NCI-H1048 (cell line): ENCODE measurements at regions not wholly inside any gene's neighbourhood (a gene's known extent, or its start where the extent isn't known, plus 50 kb on each side); places are given as distances from the start of the nearest gene placed in this dataset.
"Not testable (repeated sequence)": the region's sequence is repeated elsewhere in the genome, so short reads cannot be mapped to it uniquely, and the experiment has no call there.

ENCODE experiments used
- DNase-seq: peaks from one replicate; lab custom pipeline; 2025; lab: John Stamatoyannopoulos, UW

DNA sequence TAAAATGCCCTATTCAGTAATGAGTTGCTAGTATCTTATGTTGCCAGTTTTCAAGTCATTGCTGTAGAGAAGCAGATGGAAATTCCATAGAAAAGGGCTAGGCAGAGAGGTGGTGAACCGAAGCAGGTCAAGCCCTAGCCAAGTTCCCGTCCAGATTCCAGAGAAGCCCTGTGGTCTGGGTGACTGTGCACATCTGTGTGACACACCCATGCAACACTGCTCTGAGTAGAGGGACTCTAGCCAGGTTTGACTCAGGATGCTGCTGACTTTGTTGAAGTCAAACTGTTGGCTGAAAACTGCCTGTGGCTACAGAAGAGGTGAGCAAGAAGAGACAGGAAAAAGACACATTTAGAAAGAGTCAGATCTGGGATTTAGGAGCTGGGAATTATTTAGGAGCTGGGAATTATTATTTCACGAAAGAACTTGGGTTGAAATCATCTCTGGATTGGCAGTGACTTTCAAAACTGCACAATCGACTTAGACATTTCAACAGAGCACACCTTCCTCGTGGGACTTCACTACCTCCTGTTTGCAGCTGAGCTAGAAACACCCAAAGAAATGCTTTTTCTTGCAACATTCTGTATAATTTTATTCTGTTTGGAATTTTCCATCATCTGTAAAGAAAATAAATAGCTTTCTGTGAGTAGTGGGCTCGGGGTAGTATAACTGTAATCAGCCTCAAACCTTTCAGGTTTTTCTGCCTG lies 149.1 kb upstream of the PRKCQ start:
- DNase-seq, result no peak

DNA sequence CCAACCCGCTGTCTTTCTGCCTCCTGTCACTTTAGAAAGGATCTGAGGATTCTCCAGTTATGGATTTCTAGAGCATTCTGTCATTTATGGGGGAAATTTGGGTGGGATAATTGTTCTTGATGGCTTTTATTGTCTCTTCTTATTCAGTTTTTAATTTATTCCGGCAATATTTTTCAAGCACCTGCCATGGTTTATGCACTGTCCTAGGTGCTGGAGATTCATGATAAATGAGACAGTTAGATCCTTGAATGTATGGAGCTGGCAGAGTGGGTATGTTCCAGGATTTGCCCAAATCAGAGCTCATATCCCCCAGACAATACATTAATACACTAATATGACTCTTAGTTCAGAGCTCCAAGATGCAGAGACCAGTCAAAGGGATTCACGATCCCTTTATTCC lies 146.8 kb upstream of the PRKCQ start:
- no peak for DNase-seq

GRCh38 chr10:6722616-6723004 lies 142.5 kb upstream of the PRKCQ start:
- DNase-seq, result no peak

- no peak for DNase-seq
These were observed 142.0 kb upstream of the PRKCQ start for GRCh38 chr10:6721964-6722615.

GRCh38 chr10:6721480-6721879 lies 141.4 kb upstream of the PRKCQ start:
- no peak for DNase-seq

DNA sequence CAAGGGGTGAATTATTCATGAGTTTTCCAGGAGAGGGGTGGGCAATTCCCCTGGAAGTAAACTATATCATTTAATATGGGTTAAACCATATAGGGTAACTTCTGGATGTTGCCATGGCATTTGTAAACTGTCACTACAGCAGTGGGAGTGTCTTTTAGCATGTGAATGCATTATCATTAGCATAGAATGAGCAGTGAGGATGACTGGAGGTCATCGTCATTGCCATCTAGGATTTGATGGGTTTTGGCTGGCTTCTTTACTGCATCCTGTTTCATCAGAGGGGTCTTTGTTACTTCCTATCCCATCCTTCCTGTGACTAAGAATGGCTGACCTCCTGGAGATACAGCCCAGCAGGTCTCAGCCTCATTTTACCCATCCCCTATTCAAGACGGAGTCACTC lies 139.5 kb upstream of the PRKCQ start:
- DNase-seq, result no peak

DNA sequence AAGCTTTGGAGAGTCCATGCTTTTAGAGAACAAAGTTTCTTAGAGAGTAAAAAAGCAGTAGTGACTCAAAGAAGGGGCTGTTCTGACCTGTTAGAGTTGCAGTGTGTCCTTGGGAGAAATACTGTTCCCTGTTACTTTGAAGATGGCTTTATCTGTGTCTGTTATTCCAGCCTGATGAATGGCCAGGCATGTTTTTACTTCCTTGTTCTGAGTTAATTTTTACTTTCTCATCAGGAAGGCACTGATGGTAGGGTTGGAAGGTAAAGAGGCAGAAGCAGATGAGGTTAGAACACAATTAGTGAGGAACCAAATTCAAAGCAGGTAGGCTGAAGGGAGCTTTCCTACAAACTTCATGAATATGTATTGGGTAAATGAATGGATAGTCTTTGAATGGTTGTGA lies 138.5 kb upstream of the PRKCQ start:
- DNase-seq, result no peak

DNA sequence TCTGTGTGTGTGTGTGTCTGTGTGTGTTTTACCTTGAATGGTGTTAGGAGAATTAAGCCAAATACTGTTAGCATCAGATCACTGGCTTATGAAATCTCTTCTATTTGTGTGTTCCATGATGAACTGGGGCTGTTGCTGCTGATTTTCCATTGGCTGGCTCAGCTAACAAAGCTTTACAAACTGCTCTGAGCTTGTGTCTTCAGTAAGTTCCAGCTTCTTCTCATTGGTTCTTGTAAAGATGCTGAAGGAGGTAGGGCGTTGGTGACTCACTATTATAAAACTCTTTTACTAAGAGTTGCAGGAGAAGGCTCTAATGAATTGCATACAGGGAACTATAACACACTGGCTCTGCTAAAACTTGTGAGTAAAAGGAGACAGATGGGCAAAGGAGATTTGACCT lies 136.4 kb upstream of the PRKCQ start:
- no peak for DNase-seq

- no peak for DNase-seq
These were observed 133.6 kb upstream of the PRKCQ start for GRCh38 chr10:6713716-6714115.

- no peak for DNase-seq
These were observed 133.0 kb upstream of the PRKCQ start for GRCh38 chr10:6713120-6713519.

- DNase-seq, result no peak
These were observed 131.8 kb upstream of the PRKCQ start for GRCh38 chr10:6711881-6712280.

DNA sequence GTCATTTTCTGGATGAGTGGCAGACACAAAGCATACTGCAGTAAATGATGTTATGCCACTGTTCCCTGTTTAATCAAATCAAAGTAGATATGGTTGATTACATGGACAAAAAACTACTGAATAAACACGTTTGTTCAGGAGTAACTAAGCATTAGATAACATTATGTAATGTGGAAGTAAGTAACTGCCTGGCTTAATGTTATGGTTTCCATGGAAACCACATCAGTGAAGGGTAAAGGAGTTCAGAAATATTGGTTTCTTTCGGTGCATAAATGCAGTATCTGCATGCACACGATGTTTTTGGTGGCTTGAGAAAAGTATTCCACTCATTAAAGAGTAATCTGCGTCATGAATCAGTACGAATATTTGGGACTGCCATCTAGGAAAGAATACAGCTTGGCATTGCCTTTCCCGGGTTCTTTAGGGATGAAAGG lies 131.3 kb upstream of the PRKCQ start:
- DNase-seq, result no peak

DNA sequence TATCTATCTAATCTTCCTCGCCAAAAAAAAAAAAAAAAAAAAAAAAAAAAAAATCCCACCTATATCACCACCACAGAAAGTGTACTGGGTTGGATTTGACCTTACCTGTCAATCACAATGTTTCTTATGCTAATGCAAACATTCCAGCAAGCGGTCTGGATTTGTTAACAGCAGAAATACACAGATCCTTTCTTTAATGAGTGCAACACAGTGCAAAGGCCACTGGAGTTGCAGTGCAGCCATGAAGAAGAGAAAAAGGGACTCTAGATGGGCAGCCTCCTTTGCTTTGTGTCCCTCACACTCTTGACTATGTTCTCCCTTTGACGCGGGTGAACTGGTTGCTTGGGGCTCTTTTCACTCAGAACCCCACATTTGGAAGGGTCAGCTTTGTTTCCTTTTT lies 127.3 kb upstream of the PRKCQ start:
- no peak for DNase-seq

DNA sequence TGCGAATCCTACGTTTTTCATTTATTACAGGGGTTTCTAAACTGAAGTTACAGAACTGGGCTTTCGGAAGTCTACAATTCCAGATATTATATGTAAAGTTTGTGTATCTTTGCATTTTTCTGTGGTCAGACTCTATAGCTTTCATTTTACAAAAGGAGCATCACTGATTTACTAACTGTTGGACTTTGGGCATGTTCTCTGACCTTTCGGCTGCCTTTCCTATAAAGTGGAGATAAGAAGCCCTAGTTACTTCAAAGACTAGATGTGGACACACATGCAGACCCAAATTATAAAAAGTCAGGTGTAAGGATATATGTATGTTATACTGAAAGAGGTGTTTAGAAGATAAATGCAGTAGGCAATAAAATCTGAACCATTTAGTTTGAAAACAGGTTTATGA lies 126.6 kb upstream of the PRKCQ start:
- no peak for DNase-seq

DNA sequence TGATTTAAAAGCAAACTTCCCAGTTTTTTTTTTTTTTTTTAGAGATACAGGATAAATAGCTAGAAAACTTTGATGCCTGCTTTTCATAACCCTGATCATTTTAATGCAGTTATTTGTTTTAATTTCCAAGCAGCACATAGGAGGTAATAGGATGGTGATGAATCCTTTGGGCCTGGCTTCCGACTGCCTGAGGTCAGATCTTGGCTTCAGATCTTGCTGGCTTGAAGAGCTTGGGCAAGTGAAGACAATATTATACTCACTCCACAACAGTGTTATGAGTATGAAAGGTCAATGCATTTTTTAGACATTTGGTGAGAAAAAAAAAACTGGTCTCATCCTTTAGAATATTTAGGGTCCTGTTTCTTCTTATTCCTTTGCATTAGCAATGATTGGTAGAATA lies 124.8 kb upstream of the PRKCQ start:
- no peak for DNase-seq

DNA sequence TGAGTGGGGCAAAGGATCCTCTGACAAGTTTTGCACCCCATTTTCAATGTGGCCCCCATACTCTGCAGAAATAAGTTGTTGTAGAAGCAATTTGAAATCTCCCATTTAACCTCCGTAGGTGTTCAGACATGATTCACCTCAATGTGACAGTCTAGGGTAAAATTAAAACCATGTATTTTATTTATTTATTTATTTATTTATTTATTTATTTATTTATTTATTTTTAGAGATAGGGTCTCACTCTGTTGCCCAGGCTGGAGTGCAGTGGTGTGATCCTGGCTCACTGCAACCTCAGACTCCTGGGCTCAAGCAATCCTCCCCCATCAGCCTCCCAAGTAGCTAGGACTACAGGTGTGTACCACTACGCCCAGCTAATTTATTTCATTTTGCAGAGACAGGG lies 122.8 kb upstream of the PRKCQ start:
- DNase-seq, result not testable (repeated sequence)

DNA sequence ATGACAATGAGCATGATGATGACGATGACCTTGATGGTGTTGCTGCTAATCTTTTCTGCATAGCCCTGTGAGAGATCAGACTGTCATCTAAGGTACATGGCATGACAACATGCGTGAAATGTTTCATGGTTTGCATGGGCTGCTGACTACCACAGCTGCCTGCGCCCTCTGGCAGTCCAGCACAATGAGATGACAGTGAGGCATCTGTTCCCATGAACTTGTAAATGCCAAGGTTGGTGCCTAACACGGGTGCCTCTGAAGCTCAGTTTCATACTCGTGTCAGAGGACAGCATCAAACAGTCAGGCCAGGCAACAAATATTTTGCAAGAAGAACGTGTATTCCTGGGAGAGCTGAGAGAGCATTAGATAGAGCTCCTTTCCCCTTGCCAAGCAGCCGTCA lies 122.0 kb upstream of the PRKCQ start:
- no peak for DNase-seq

DNA sequence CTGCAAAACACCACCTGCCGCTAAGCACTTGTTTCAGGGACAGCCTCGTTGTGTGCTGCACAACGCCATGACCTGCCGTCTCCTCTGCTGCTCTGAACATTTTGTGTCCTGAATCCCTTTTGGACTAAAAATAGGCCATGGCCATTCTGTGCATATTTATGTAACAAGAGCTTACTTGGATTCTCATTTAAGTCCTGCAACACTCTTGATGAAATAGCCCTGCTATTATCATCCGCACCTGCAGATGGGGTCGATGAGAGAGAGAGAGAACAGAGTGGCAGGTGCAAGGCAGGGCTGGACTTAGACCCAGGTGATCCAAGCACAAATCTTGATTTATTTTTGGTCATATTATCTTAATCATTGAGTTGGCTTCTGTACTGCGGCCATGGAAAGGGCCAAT lies 121.2 kb upstream of the PRKCQ start:
- DNase-seq, result no peak

DNA sequence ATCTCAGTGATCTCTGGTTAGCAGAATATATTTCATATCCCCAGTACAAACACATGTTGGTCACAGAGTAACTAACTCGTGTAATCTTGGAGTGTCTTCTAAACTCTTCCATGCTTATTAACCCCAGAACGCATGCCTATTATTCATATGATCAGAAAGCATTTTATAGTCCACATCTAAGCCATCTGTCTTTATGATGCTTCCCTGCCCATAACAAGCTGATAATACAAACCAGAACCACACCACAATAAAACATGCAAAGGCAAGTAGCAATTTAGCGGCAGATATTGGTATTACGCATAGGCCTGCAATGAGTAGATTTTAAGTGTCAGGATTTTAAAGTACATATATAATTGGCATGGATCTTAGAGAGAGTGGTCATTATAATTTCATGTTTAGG lies 120.0 kb upstream of the PRKCQ start:
- no peak for DNase-seq

GRCh38 chr10:6699336-6699735 lies 119.3 kb upstream of the PRKCQ start:
- no peak for DNase-seq

- no peak for DNase-seq
These were observed 115.4 kb upstream of the PRKCQ start for GRCh38 chr10:6695519-6695918.

GRCh38 chr10:6694447-6695140 lies 114.5 kb upstream of the PRKCQ start:
- DNase-seq, result no peak

DNA sequence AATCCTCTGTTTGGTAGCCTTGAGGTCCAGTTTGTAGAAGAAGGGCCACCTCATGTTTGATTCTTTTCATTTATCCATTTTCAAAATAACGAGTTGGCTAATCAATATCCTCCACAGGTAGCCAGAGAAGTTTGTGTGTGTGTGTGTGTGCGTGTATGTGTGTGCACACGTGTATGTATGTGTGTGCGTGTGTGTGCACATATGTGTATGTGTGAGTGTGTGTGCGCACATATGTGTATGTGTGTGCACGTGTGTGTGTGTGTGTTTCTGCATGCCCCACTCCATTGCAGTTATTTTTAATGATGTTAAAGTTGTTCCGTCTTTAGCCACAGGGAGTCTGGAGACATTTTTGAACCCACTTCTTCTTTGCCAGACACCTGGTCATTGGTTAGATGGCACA lies 112.8 kb upstream of the PRKCQ start:
- no peak for DNase-seq

DNA sequence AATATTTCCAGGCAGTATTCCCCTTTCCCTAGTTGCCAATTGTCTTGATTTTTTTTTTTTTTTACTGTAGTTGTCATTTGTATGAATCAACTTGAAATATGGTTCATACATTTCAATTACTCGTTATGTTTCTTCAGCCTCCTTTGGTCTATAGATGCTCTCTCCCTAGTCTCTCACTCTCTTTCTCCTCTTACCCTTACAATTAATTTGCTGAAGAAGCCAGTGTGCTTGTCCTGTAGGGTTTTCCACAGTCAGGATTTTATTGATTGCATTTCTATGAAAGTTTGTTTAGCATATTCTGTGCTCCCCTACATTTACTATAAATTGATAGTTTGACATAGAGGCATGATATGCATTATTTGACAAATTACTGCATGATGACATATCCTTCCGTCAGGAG lies 112.0 kb upstream of the PRKCQ start:
- DNase-seq, result no peak
